ENCODE measurements at regions not wholly inside any gene's neighbourhood (a gene's known extent, or its start where the extent isn't known, plus 50 kb on each side); places are given as distances from the start of the nearest gene placed in this dataset.

DNA sequence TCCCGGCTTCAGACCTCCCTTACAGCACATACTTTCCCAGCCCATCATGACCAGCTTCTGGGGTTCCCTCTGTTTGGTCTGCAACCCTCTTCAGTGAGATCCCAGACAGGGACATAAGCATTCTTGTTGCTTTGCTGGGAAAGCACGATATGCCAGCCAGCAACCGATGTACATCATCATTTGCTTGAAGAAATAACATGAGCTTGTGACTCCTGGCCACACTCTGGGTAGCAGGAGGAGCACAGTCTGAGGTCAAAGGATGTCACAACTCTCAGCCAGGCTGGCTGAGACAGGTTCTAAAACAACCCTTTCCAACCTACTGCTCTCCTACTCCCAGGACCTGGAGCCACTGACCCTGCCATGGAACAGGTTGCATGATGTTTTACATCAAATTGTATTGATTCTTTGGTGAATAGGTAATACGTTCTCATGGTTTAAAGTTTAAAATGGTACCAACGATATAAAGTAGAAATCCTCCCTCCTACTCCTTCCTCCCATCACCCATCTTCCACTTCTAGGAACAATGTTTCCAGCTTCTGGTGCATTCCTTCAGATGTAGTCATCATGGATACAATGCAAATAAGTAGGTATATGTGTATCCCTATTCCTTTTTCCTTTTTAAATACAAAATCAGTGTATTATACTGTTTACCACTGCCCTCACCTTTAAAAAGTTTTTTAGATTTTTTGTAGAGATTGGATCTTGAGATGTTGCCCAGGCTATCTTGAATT is 190.3 kb downstream of the OPA1 start:
- H3K27ac ChIP-seq = no peak overlapping the region
- no peaks in the 10 kb centered on the region for H3K27me3 ChIP-seq (ENCODE audit: control insufficient read depth, insufficient read depth, low read length)
- no peak overlapping the region for H3K4me3 ChIP-seq (ENCODE audit: low read depth, low read length)
- H3K9ac ChIP-seq = no peak overlapping the region
- H3K4me2 ChIP-seq (ENCODE audit: low read length) = no peak overlapping the region
- H3K4me1 ChIP-seq = peaks cover 12% of the 10 kb centered on the region
- TF ChIP-seq, protein P1, sequence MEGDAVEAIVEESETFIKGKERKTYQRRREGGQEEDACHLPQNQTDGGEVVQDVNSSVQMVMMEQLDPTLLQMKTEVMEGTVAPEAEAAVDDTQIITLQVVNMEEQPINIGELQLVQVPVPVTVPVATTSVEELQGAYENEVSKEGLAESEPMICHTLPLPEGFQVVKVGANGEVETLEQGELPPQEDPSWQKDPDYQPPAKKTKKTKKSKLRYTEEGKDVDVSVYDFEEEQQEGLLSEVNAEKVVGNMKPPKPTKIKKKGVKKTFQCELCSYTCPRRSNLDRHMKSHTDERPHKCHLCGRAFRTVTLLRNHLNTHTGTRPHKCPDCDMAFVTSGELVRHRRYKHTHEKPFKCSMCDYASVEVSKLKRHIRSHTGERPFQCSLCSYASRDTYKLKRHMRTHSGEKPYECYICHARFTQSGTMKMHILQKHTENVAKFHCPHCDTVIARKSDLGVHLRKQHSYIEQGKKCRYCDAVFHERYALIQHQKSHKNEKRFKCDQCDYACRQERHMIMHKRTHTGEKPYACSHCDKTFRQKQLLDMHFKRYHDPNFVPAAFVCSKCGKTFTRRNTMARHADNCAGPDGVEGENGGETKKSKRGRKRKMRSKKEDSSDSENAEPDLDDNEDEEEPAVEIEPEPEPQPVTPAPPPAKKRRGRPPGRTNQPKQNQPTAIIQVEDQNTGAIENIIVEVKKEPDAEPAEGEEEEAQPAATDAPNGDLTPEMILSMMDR (IDR thresholded peaks at IDR 0.05) = no peak
- no peaks in the 10 kb centered on the region for H3K9me3 ChIP-seq (ENCODE audit: control insufficient read depth, low read length)
- H3K36me3 ChIP-seq (ENCODE audit: control insufficient read depth, insufficient read depth, low read length) = no peaks in the 10 kb centered on the region
- H3K79me2 ChIP-seq = no peaks in the 10 kb centered on the region
- H2AFZ ChIP-seq = no peak overlapping the region

DNA sequence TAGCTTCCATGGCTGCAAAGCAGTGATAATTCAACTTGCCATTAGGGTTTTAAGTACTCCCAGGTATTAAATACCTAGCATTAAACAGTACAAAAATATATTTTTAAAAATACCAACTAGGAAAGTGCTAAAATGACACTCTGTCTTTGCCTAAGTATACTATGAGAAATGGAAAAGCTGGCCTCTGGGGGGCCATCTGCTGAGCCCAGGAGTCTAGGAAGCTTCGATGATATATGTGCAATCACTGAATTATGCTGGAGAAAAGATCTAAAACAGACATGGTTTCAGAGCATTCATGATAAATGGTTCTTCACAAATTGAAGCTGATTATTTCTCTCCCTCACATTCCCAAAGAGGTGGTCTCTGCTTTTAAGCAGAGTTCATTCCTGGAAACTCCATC is 191.8 kb downstream of the OPA1 start:
- no peaks in the 10 kb centered on the region for H3K9me3 ChIP-seq (ENCODE audit: control insufficient read depth, low read length)
- TF ChIP-seq, protein P1 (IDR thresholded peaks at IDR 0.05) = no peak
- no peak overlapping the region for H2AFZ ChIP-seq
- no peaks in the 10 kb centered on the region for H3K79me2 ChIP-seq
- no peak overlapping the region for H3K4me3 ChIP-seq (ENCODE audit: low read depth, low read length)
- no peaks in the 10 kb centered on the region for H3K36me3 ChIP-seq (ENCODE audit: control insufficient read depth, insufficient read depth, low read length)
- H3K27ac ChIP-seq = no peak overlapping the region
- H3K4me2 ChIP-seq (ENCODE audit: low read length) = no peak overlapping the region
- H3K9ac ChIP-seq = no peak overlapping the region
- peaks cover 12% of the 10 kb centered on the region for H3K4me1 ChIP-seq
- no peaks in the 10 kb centered on the region for H3K27me3 ChIP-seq (ENCODE audit: control insufficient read depth, insufficient read depth, low read length)

DNA sequence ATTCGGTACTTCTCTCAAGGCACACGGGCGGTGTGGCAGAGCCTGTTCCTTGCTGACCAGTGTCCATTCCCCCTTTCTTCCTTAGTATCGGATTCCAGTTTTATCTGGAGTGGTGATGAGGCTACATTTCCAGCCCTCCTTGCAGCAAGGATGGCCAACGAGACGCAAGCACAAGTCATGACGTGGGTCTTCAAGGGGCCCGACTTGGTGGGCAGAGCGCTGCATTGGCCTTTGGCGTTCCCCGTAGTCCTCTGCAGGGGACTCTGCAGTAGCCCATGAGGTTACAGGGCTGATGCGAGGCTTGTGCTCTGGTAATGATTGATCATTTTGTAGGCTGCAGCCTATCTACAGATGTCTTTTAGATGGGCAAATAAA is 194.5 kb downstream of the OPA1 start:
- H3K27me3 ChIP-seq (ENCODE audit: control insufficient read depth, insufficient read depth, low read length) = no peaks in the 10 kb centered on the region
- no peak overlapping the region for H3K27ac ChIP-seq
- H3K4me3 ChIP-seq (ENCODE audit: low read depth, low read length) = no peak overlapping the region
- H3K4me2 ChIP-seq (ENCODE audit: low read length) = no peak overlapping the region
- peaks cover 22% of the 10 kb centered on the region for H3K4me1 ChIP-seq
- H2AFZ ChIP-seq = no peak overlapping the region
- no peak overlapping the region for H3K9ac ChIP-seq
- H3K79me2 ChIP-seq = no peaks in the 10 kb centered on the region
- H3K36me3 ChIP-seq (ENCODE audit: control insufficient read depth, insufficient read depth, low read length) = no peaks in the 10 kb centered on the region
- no peaks in the 10 kb centered on the region for H3K9me3 ChIP-seq (ENCODE audit: control insufficient read depth, low read length)
- TF ChIP-seq, protein P1 (IDR thresholded peaks at IDR 0.05) = no peak

DNA sequence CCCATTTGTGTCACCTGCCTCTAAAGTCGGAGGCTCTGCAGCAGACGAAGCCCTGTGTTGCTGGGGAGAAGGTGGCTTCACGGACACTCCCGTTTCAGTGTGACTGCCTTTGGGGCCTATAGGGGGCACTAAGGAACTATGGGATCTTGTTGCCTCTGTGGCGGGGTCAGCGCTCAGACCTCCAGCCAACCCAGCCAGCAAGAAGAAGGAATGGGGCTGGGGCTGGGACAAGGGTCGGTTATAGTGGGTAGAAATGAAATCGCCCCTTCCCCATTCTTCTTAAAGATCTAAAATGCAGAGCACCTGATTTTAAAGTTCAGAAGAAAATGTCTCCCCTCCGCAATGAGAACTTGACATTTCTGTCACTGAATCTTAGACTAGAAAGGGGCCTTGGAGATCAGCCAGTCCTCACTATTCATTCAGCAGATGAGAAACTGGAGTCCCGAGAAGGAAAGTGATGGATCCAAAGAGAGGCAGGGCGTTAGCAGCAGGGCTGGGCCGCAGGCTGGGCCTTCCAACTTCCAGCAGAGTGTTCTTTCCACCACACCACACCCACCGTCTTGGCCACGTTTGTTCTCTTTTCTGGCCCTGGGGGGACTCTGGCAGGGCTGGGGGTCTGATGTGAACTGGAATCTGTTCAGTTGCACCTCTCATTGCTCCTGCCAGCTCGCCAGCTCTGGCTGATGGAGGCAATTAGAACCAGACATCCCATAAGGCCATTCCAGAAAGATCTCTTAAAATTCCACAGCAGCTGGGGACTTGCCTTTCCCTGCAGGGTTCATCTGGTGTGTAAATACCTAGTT is 195.4 kb downstream of the OPA1 start:
- no peaks in the 10 kb centered on the region for H3K27me3 ChIP-seq (ENCODE audit: control insufficient read depth, insufficient read depth, low read length)
- no peaks in the 10 kb centered on the region for H3K9me3 ChIP-seq (ENCODE audit: control insufficient read depth, low read length)
- H3K27ac ChIP-seq = no peak overlapping the region
- peaks cover 22% of the 10 kb centered on the region for H3K4me1 ChIP-seq
- TF ChIP-seq, protein P1 (IDR thresholded peaks at IDR 0.05) = peak; percentile 35
- no peaks in the 10 kb centered on the region for H3K36me3 ChIP-seq (ENCODE audit: control insufficient read depth, insufficient read depth, low read length)
- H2AFZ ChIP-seq = no peak overlapping the region
- no peaks in the 10 kb centered on the region for H3K79me2 ChIP-seq
- H3K4me3 ChIP-seq (ENCODE audit: low read depth, low read length) = no peak overlapping the region
- no peak overlapping the region for H3K9ac ChIP-seq
- H3K4me2 ChIP-seq (ENCODE audit: low read length) = no peak overlapping the region
